K562 (cell line): ENCODE measurements at regions not wholly inside any gene's neighbourhood (a gene's known extent, or its start where the extent isn't known, plus 50 kb on each side); places are given as distances from the start of the nearest gene placed in this dataset.

ENCODE experiments used
- ATAC-seq: fragments of 200-7000 bp; cut with Tn5 transposase; 3 replicates; pipeline ENCODE4 v1.9.1; 2020; ENCODE audit warnings: moderate library complexity
- BruUV-seq: library from RNA; stranded (reverse); fragments of 400-500 nt; replicated peaks from 2 replicates; lab custom pipeline; 2021; lab: Mats Ljungman, UMichigan
- CTCF ChIA-PET: fragments of 300-600 bp; formaldehyde crosslinking; extraction: SDS; loops from one replicate; lab custom pipeline; 2021; ENCODE audit warnings: low intra/inter-chr PET ratio; lab: Yijun Ruan, JAX
- POLR2A ChIA-PET: fragments of 300-600, 350-650 bp; sonication (Branson Sonifier 250); formaldehyde crosslinking; extraction: SDS; loops from one replicate; lab custom pipeline; 2021; ENCODE audit warnings: antibody characterized with exemption, inconsistent platforms; lab: Yijun Ruan, JAX
- DNase-seq, 4 experiments: peaks; one replicate each; pipeline versions ENCODE4 v3.0.0 to v3.0.0-alpha.2; 2011 to 2018; ENCODE audit warnings: low spot score in 3 of 4, mixed read lengths in 3 of 4; ENCODE audit errors: extremely low read depth in 1 of 4
- FAIRE-seq: peaks from 2 replicates; lab custom pipeline; 2011; peaks lifted over from hg19 to GRCh38; lab: Jason Lieb, UNC
- H2AFZ ChIP-seq: 2 replicates; pipeline ENCODE4 v1.6.0; 2011; ENCODE audit warnings: low read depth, low read length, control low read depth, inconsistent platforms
- H3K27ac ChIP-seq: fragments of 200-600 bp; 3 replicates; pipeline ENCODE4 v1.8.0; 2011; ENCODE audit warnings: low read depth, mild to moderate bottlenecking, control low read depth, inconsistent platforms, low read length, moderate library complexity, mixed read lengths; ENCODE audit errors: extremely low read depth
- H3K27me3 ChIP-seq, 2 experiments: fragments of 300-600 bp in 1 of 2; 2 replicates in 1 of 2; 3 replicates in 1 of 2; pipeline versions ENCODE4 v1.6.0 to v1.8.0; 2011; ENCODE audit warnings: inconsistent platforms in 2 of 2, low read length in 2 of 2, mild to moderate bottlenecking in 1 of 2, mixed read lengths in 1 of 2, moderate library complexity in 1 of 2; ENCODE audit not compliant: control insufficient read depth in 2 of 2, insufficient read depth in 2 of 2
- H3K36me3 ChIP-seq: fragments of 300-600 bp; 3 replicates; pipeline ENCODE4 v1.8.0; 2011; ENCODE audit warnings: mild to moderate bottlenecking, low read length, inconsistent platforms; ENCODE audit not compliant: control insufficient read depth, insufficient read depth
- H3K4me1 ChIP-seq, 2 experiments: fragments of 200-600 bp in 1 of 2; replicated peaks in 1 of 2; 2 replicates in 1 of 2; 3 replicates in 1 of 2; pipeline versions ENCODE4 v1.5.1 to v1.8.0; 2011; ENCODE audit warnings: inconsistent platforms in 2 of 2, low read length in 2 of 2, mild to moderate bottlenecking in 1 of 2, mixed read lengths in 1 of 2, moderate library complexity in 1 of 2; ENCODE audit not compliant: control insufficient read depth in 2 of 2, insufficient read depth in 2 of 2
- H3K4me2 ChIP-seq: 2 replicates; pipeline ENCODE4 v1.6.1; 2011; ENCODE audit warnings: low read length, control low read depth, inconsistent platforms, mixed read lengths; ENCODE audit not compliant: insufficient read depth
- H3K4me3 ChIP-seq: fragments of 200-600 bp; sonication (generic), shearing (Covaris generic); 2 replicates; pipeline ENCODE4 v1.5.1; 2016; ENCODE audit warnings: control low read depth, inconsistent platforms
- H3K79me2 ChIP-seq: fragments of 200-600 bp; 3 replicates; pipeline ENCODE4 v1.8.0; 2011; ENCODE audit warnings: low read length, inconsistent platforms; ENCODE audit not compliant: control insufficient read depth, insufficient read depth
- H3K9ac ChIP-seq, 2 experiments: 2 replicates each; pipeline versions ENCODE4 v1.6.0 to v1.6.1; 2011; ENCODE audit warnings: low read depth in 2 of 2, low read length in 2 of 2, control low read depth in 1 of 2, inconsistent platforms in 1 of 2, mild to moderate bottlenecking in 1 of 2, mixed read lengths in 1 of 2; ENCODE audit not compliant: insufficient read depth in 1 of 2
- H3K9me1 ChIP-seq: one replicate; pipeline ENCODE4 v1.6.0; 2011; ENCODE audit warnings: inconsistent platforms, mild to moderate bottlenecking, low read length, moderate library complexity; ENCODE audit not compliant: control insufficient read depth, insufficient read depth
- H3K9me3 ChIP-seq: replicated peaks from 2 replicates; pipeline ENCODE4 v1.5.1; 2011; ENCODE audit warnings: low read depth, low read length, inconsistent platforms; ENCODE audit not compliant: control insufficient read depth, insufficient read depth
- H4K20me1 ChIP-seq: replicated peaks from 2 replicates; pipeline ENCODE4 v1.6.1; 2011; ENCODE audit warnings: low read length, inconsistent platforms, mixed read lengths; ENCODE audit not compliant: control insufficient read depth, insufficient read depth
- AFF4 ChIP-seq: sonication (generic); formaldehyde crosslinking; IDR thresholded peaks from 2 replicates; pipeline ENCODE4 v1.8.0; 2023; ENCODE audit warnings: mild to moderate bottlenecking, missing genetic modification reagents
- CBFA2T3 ChIP-seq: fragments of 450-650 bp; IDR thresholded peaks from 2 replicates; pipeline ENCODE4 v1.6.1; 2017
- HDAC1 ChIP-seq, 2 experiments: fragments of 450-650 bp; IDR thresholded peaks; 2 replicates each; pipeline ENCODE4 v1.6.1; 2016 to 2017; ENCODE audit warnings: inconsistent platforms in 1 of 2, mild to moderate bottlenecking in 1 of 2, moderate library complexity in 1 of 2
- HEY1 ChIP-seq: fragments of 250-450 bp; sonication (Bioruptor Pico); IDR thresholded peaks from 2 replicates; pipeline ENCODE4 v1.5.0; 2020; ENCODE audit warnings: mild to moderate bottlenecking, moderate library complexity, borderline replicate concordance
- HMG20A ChIP-seq: fragments of 450-650 bp; formaldehyde crosslinking; conservative IDR thresholded peaks from 2 replicates; pipeline ENCODE4 v1.4.0; 2020; ENCODE audit warnings: mild to moderate bottlenecking, mixed read lengths
- KDM1A ChIP-seq, 2 experiments: fragments of 450-650 bp; IDR thresholded peaks; 2 replicates each; pipeline ENCODE4 v1.6.1; 2016; ENCODE audit warnings: mild to moderate bottlenecking in 2 of 2
- MAFG ChIP-seq: fragments of 450-650 bp; conservative IDR thresholded peaks from 2 replicates; pipeline ENCODE4 v1.6.1; 2016; ENCODE audit warnings: missing genetic modification characterization, missing compliant biosample characterization
- MAX ChIP-seq: sonication (generic); formaldehyde crosslinking; IDR thresholded peaks from 2 replicates; pipeline ENCODE4 v1.9.0; 2022; ENCODE audit warnings: mild to moderate bottlenecking, missing genetic modification reagents
- SMC3 ChIP-seq: conservative IDR thresholded peaks from 2 replicates; pipeline ENCODE4 v1.6.1; 2011; ENCODE audit warnings: low read depth, low read length, improper control_type of control experiment; ENCODE audit not compliant: insufficient read depth
- SRF ChIP-seq, 2 experiments: fragments of 250-450, 450-650 bp in 1 of 2; sonication (Bioruptor Pico) in 1 of 2; sonication (generic) in 1 of 2; formaldehyde crosslinking; IDR thresholded peaks; 2 replicates each; pipeline versions ENCODE4 v1.5.0 to v1.5.1; 2020 to 2022; ENCODE audit warnings: mild to moderate bottlenecking in 1 of 2, missing genetic modification reagents in 1 of 2
- STAG1 ChIP-seq: sonication (generic); formaldehyde crosslinking; IDR thresholded peaks from 2 replicates; pipeline ENCODE4 v1.5.0; 2020; ENCODE audit warnings: missing genetic modification reagents, borderline replicate concordance
- TCF7L2 ChIP-seq: fragments of 150-350 bp; IDR thresholded peaks from 2 replicates; pipeline ENCODE4 v1.6.1; 2016; ENCODE audit warnings: low read depth, mild to moderate bottlenecking, low read length, moderate library complexity
- ZBTB1 ChIP-seq: sonication (generic); formaldehyde crosslinking; IDR thresholded peaks from 2 replicates; pipeline ENCODE4 v1.8.1; 2023; ENCODE audit warnings: missing genetic modification reagents, low read depth, mild to moderate bottlenecking, borderline replicate concordance
- ZNF134 ChIP-seq: fragments of 250-450 bp; sonication (Bioruptor Pico); conservative IDR thresholded peaks from 2 replicates; pipeline ENCODE4 v1.4.0; 2020
- ZNF77 ChIP-seq: fragments of 250-450 bp; sonication (Bioruptor Pico); IDR thresholded peaks from 2 replicates; pipeline ENCODE4 v1.5.0; 2020
- WGBS: fragments of 100-300 bp; shearing (Covaris generic); methylation state at CpG from one replicate; pipeline ENCODE4 v1.1.6; 2016; ENCODE audit warnings: low coverage, mixed read lengths; ENCODE audit not compliant: insufficient coverage; ENCODE audit errors: missing lambda C conversion rate; 5-methylcytosine and 5-hydroxymethylcytosine counted together
- in situ Hi-C: fragments of 300-500 bp; cut with MboI; formaldehyde crosslinking; loops from 4 replicates; pipeline ENCODE4 v1.15.0; 2018; ENCODE audit warnings: inconsistent platforms, mixed read lengths
- intact Hi-C: fragments of 100-400 bp; cut with micrococcal nuclease; formaldehyde crosslinking; loops from 2 replicates; pipeline ENCODE4 v1.14.2; 2022

GRCh38 chr6:9233686-9234085 lies 798.3 kb upstream of the SLC35B3 start:
- no peaks in the 10 kb centered on the region for H3K79me2 ChIP-seq
- FAIRE-seq (no peak), DNase-seq (no peak), ATAC-seq (no peak)
- no peaks in the 10 kb centered on the region for H4K20me1 ChIP-seq
- no peak overlapping the region for H3K27ac ChIP-seq
- H2AFZ ChIP-seq: no peak overlapping the region
- H3K36me3 ChIP-seq: no peaks in the 10 kb centered on the region
- H3K9me3 ChIP-seq: no peaks in the 10 kb centered on the region; the same call in 1 of the 2 replicates
- BruUV-seq: no TSS peak
- no peaks in the 10 kb centered on the region for H3K4me1 ChIP-seq
- no peak overlapping the region for H3K4me2 ChIP-seq
- no peaks in the 10 kb centered on the region for H3K9me1 ChIP-seq
- no peak overlapping the region for H3K4me3 ChIP-seq
- CTCF ChIA-PET: no interaction called here
- intact Hi-C loops (no loop called here), in situ Hi-C loops (no loop called here)
- H3K9ac ChIP-seq: no peak overlapping the region
- POLR2A ChIA-PET: no interaction called here
- WGBS: 0% methylated on average over 1 of the region's 1 CpG
- no peaks in the 10 kb centered on the region for H3K27me3 ChIP-seq
- TF ChIP-seq STAG1 (no peak), HDAC1 (IDR thresholded peaks at IDR 0.05) (no peak), ZNF77 (CRISPR knock-in tag) (no peak), TCF7L2 (no peak), SMC3 (no peak), SRF (CRISPR knock-in tag; IDR thresholded peaks at IDR 0.05) (no peak), AFF4 (CRISPR knock-in tag) (no peak), MAFG (no peak), ZNF134 (CRISPR knock-in tag) (no peak), KDM1A (IDR thresholded peaks at IDR 0.05) (no peak), HMG20A (CRISPR knock-in tag) (no peak), MAX (CRISPR knock-in tag) (no peak), ZBTB1 (CRISPR knock-in tag) (no peak), CBFA2T3 (no peak), HEY1 (CRISPR knock-in tag) (no peak)
